ENCODE measurements at regions not wholly inside any gene's neighbourhood (a gene's known extent, or its start where the extent isn't known, plus 50 kb on each side); places are given as distances from the start of the nearest gene placed in this dataset.

- ChIA-PET CTCF (no interaction called here), POLR2A (no interaction called here)
Observed at GRCh38 chr10:56507033-56507432, 146.0 kb upstream of the ZWINT start.

GRCh38 chr10:56505555-56505954, 144.5 kb upstream of the ZWINT start:
- TF ChIP-seq CTCF (IDR thresholded peaks at IDR 0.05; ENCODE audit: insufficient read depth, low read depth, low read length) = no peak
- no peaks in the 10 kb centered on the region for H3K27me3 ChIP-seq (ENCODE audit: control insufficient read depth, insufficient read depth, low read length)
- no peaks in the 10 kb centered on the region for H3K36me3 ChIP-seq (ENCODE audit: control insufficient read depth, insufficient read depth, low read length)
- ChIA-PET POLR2A (no interaction called here), CTCF (no interaction called here)
- no peak for DNase-seq (ENCODE audit: low read depth)
- H3K4me3 ChIP-seq (ENCODE audit: low read depth, low read length) = no peak overlapping the region

More at GRCh38 chr10:56507033-56507432, 146.0 kb upstream of the ZWINT start:
- H3K36me3 ChIP-seq (ENCODE audit: control insufficient read depth, insufficient read depth, low read length) = no peaks in the 10 kb centered on the region
- H3K4me3 ChIP-seq (ENCODE audit: low read depth, low read length) = no peak overlapping the region
- DNase-seq (ENCODE audit: low read depth) = no peak
- no peak for TF ChIP-seq CTCF (IDR thresholded peaks at IDR 0.05; ENCODE audit: insufficient read depth, low read depth, low read length)
- H3K27me3 ChIP-seq (ENCODE audit: control insufficient read depth, insufficient read depth, low read length) = no peaks in the 10 kb centered on the region

GRCh38 chr10:56496186-56496486, 135.1 kb upstream of the ZWINT start:
- ChIA-PET CTCF (no interaction called here), POLR2A (no interaction called here)
- H3K4me3 ChIP-seq (ENCODE audit: low read depth, low read length) = no peak overlapping the region
- TF ChIP-seq CTCF (IDR thresholded peaks at IDR 0.05; ENCODE audit: insufficient read depth, low read depth, low read length) = no peak
- no peaks in the 10 kb centered on the region for H3K27me3 ChIP-seq (ENCODE audit: control insufficient read depth, insufficient read depth, low read length)
- no peak for DNase-seq (ENCODE audit: low read depth)
- no peaks in the 10 kb centered on the region for H3K36me3 ChIP-seq (ENCODE audit: control insufficient read depth, insufficient read depth, low read length)

- Histone ChIP-seq H3K27me3 (ENCODE audit: control insufficient read depth, insufficient read depth, low read length) (no peaks in the 10 kb centered on the region), H3K36me3 (ENCODE audit: control insufficient read depth, insufficient read depth, low read length) (no peaks in the 10 kb centered on the region), H3K4me3 (ENCODE audit: low read depth, low read length) (no peak overlapping the region)
- no peak for TF ChIP-seq CTCF (IDR thresholded peaks at IDR 0.05; ENCODE audit: insufficient read depth, low read depth, low read length)
- no peak for DNase-seq (ENCODE audit: low read depth)
- ChIA-PET CTCF (no interaction called here), POLR2A (no interaction called here)
Observed at GRCh38 chr10:56487746-56488145, 126.7 kb upstream of the ZWINT start.

- CTCF ChIA-PET = no interaction called here
Observed at GRCh38 chr10:56481521-56482091, 120.5 kb upstream of the ZWINT start.

More at GRCh38 chr10:56481521-56482091, 120.5 kb upstream of the ZWINT start:
- no peak for TF ChIP-seq CTCF (IDR thresholded peaks at IDR 0.05; ENCODE audit: insufficient read depth, low read depth, low read length)
- POLR2A ChIA-PET = no interaction called here
- Histone ChIP-seq H3K27me3 (ENCODE audit: control insufficient read depth, insufficient read depth, low read length) (no peaks in the 10 kb centered on the region), H3K4me3 (ENCODE audit: low read depth, low read length) (no peak overlapping the region), H3K36me3 (ENCODE audit: control insufficient read depth, insufficient read depth, low read length) (no peaks in the 10 kb centered on the region)
- no peak for DNase-seq (ENCODE audit: low read depth)
